Fibroblast of mammary gland (primary cell): ENCODE measurements at regions not wholly inside any gene's neighbourhood (a gene's known extent, or its start where the extent isn't known, plus 50 kb on each side); places are given as distances from the start of the nearest gene placed in this dataset.

Experiments
- DNase-seq: peaks from one replicate; pipeline ENCODE4 v3.0.0-alpha.2; 2010; ENCODE audit warnings: low read depth
- H3K4me3 ChIP-seq: 2 replicates; pipeline ENCODE4 v1.5.1; 2011; ENCODE audit warnings: low read depth, mild to moderate bottlenecking, low read length, moderate library complexity; ENCODE audit not compliant: control insufficient read depth
- TF ChIP-seq, protein P1 (sequence below): conservative IDR thresholded peaks from 2 replicates; pipeline ENCODE4 v1.5.1; 2011; ENCODE audit warnings: low read depth, low read length, inconsistent platforms; ENCODE audit not compliant: control insufficient read depth, insufficient read depth

DNA sequence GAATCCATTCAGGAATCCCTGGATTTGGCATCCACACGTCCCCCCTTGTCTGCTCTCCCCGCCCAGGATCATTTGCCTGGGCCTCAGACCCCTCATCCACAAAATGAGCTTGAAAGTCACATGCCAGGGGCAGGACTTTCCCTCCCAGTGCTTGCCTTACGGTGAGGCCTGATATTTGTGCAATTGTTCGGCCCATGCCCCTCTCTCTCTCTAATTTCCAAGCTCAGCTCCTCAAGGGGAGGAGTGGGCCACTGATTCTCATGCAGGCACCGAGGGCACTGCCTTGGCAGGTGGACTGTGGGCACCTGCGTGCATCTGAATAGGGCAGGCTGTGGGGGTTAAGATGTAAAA is 267.2 kb upstream of the FOXF1 start:
- no peak overlapping the region for H3K4me3 ChIP-seq
- TF ChIP-seq, protein P1, sequence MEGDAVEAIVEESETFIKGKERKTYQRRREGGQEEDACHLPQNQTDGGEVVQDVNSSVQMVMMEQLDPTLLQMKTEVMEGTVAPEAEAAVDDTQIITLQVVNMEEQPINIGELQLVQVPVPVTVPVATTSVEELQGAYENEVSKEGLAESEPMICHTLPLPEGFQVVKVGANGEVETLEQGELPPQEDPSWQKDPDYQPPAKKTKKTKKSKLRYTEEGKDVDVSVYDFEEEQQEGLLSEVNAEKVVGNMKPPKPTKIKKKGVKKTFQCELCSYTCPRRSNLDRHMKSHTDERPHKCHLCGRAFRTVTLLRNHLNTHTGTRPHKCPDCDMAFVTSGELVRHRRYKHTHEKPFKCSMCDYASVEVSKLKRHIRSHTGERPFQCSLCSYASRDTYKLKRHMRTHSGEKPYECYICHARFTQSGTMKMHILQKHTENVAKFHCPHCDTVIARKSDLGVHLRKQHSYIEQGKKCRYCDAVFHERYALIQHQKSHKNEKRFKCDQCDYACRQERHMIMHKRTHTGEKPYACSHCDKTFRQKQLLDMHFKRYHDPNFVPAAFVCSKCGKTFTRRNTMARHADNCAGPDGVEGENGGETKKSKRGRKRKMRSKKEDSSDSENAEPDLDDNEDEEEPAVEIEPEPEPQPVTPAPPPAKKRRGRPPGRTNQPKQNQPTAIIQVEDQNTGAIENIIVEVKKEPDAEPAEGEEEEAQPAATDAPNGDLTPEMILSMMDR = no peak
- no peak for DNase-seq

DNA sequence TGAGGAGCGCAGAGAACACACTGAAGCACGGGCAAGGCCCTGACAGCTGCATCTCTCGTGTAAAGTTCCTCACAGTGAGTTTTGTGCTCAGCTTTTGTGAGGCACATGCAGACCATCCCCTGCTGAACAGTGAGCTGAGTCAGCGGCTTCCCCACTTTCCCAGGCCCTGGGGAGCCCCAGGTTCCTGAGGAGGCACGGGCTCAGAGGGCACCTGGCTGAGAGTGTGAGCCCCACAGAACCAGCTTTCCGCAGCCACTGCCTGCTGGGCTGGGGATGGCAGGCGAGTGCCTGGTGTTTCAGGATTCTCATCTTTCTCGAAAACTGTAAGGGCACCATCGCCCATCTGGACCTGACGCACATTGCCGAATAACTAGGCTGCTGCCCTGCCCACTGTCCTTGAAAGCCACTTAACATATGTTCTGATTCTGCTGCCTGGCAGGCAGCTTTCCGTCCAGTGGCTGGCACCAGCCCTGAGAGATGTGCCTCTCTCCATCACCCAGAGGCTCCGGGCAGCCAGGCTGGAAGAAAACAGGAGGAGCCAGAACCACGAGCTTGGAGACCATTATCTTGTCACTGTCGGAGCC is 266.7 kb upstream of the FOXF1 start:
- no peak for DNase-seq
- no peak overlapping the region for H3K4me3 ChIP-seq
- TF ChIP-seq, protein P1 = no peak

DNA sequence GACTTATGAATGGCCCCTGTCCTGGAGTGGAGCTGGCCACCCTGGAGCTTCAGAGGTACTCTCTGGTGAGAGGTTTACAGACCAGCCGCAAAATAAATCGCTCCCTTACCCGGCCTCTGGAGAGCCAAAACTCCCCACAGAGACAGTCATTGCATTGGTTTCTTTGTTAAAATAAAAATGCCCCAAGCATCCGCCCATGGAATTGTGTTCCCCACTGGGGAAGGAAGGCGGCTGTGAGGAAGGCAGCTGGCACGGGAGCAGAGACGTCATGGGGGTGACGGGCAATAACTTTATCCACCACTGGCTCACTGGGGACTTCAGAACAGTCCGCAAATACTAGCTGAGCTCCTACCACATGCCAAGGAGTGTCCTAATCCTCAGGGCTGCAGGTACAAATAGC is 266.2 kb upstream of the FOXF1 start:
- no peak for DNase-seq
- no peak overlapping the region for H3K4me3 ChIP-seq
- TF ChIP-seq, protein P1 = no peak

DNA sequence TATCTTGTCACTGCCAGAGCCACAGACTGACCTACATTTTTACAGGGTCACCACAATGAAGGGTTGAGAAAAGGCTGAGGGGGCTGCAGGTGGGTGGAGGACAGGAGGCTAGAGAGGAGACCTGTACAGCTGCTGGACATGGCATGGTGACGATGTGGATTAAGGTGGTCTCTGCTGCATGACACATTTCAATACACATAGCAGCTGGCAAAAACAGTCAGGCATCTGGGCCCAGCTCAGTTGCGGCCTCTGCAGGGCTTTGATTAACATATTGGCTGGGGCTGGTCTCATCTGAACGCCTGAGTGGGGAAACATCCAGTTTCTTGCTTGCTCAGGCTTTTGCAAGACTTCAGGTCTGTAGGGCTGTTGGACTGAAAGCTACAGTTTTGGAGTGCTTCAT is 265.4 kb upstream of the FOXF1 start:
- TF ChIP-seq, protein P1 = no peak
- DNase-seq = no peak
- H3K4me3 ChIP-seq = no peak overlapping the region

DNA sequence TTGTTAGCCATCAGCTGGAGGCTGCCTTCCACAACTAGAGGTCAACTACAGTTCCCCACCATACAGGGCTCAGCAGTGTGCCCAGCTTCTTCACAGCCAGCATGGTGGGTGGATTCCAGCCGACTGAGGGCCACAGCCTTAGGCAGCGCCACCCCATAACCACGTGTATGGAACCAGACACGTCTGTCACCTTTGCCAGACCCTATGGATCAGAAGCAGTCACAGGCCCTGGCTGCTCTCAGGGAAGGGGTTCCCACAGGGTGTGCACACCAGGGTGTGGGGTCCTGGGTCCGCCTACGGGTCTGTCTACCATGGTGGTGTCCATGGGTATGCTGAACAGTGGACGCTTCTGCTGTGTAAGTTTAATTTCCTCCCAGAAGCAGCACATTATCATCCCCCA is 265.0 kb upstream of the FOXF1 start:
- H3K4me3 ChIP-seq = no peak overlapping the region
- DNase-seq = no peak
- TF ChIP-seq, protein P1 = no peak

DNA sequence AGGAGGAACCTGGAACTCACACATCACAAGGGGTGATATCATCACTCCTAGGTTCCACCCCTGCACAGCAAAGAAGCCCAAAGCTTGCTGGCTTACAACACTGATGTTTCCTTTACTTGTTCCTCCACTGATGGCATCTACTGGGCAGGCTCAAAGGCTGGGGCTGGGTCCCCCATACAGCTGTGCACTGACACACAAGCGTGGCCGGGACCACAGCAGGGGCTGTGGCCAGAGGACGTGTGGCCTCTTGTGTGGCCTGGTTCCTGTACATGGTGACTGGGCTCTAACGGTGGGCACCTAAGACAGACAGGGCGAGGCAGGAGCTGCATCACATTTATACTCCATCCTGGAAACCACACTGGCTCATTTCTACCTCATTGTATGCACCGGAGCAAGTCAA is 264.4 kb upstream of the FOXF1 start:
- no peak overlapping the region for H3K4me3 ChIP-seq
- DNase-seq = no peak
- TF ChIP-seq, protein P1 = no peak
